ENCODE measurements at regions not wholly inside any gene's neighbourhood (a gene's known extent, or its start where the extent isn't known, plus 50 kb on each side); places are given as distances from the start of the nearest gene placed in this dataset.

- intact Hi-C loops (cut with micrococcal nuclease; ENCODE audit: unreplicated experiment), result no loop called here
- H3K4me3 Mint-ChIP-seq (ENCODE audit: low read depth, unreplicated experiment), result no peak overlapping the region
- no peaks in the 10 kb centered on the region for H3K27me3 Mint-ChIP-seq (ENCODE audit: unreplicated experiment)
- no TSS peak for BruUV-seq (replicated peaks)
- H3K27ac Mint-ChIP-seq (ENCODE audit: unreplicated experiment), result no peak overlapping the region
- DNase-seq, result no peak
- no peaks in the 10 kb centered on the region for H3K4me1 Mint-ChIP-seq (ENCODE audit: low read depth, unreplicated experiment)
- no peak for TF ChIP-seq CTCF (IDR thresholded peaks at IDR 0.05; ENCODE audit: unreplicated experiment)
- no peaks in the 10 kb centered on the region for H3K36me3 Mint-ChIP-seq (ENCODE audit: insufficient read depth, unreplicated experiment)
- CTCF ChIA-PET, result no interaction called here
- H3K9me3 Mint-ChIP-seq (ENCODE audit: low read depth, unreplicated experiment), result peaks cover 23% of the 10 kb centered on the region
Measured at GRCh38 chr15:87707566-87708130, 548.9 kb downstream of the NTRK3 start.

GRCh38 chr15:87707071-87707470, 549.5 kb downstream of the NTRK3 start:
- CTCF ChIA-PET, result no interaction called here
- no peak for TF ChIP-seq CTCF (IDR thresholded peaks at IDR 0.05; ENCODE audit: unreplicated experiment)
- BruUV-seq (replicated peaks), result no TSS peak

GRCh38 chr15:87706001-87706400, 550.5 kb downstream of the NTRK3 start:
- TF ChIP-seq CTCF (IDR thresholded peaks at IDR 0.05; ENCODE audit: unreplicated experiment), result no peak
- Mint-ChIP-seq H3K27me3 (ENCODE audit: unreplicated experiment) (no peaks in the 10 kb centered on the region), H3K9me3 (ENCODE audit: low read depth, unreplicated experiment) (peaks cover 23% of the 10 kb centered on the region), H3K4me3 (ENCODE audit: low read depth, unreplicated experiment) (no peak overlapping the region), H3K4me1 (ENCODE audit: low read depth, unreplicated experiment) (no peaks in the 10 kb centered on the region), H3K27ac (ENCODE audit: unreplicated experiment) (no peak overlapping the region), H3K36me3 (ENCODE audit: insufficient read depth, unreplicated experiment) (no peaks in the 10 kb centered on the region)
- CTCF ChIA-PET, result no interaction called here
- BruUV-seq (replicated peaks), result no TSS peak
- intact Hi-C loops (cut with micrococcal nuclease; ENCODE audit: unreplicated experiment), result no loop called here
- no peak for DNase-seq

More at GRCh38 chr15:87707071-87707470, 549.5 kb downstream of the NTRK3 start:
- H3K4me3 Mint-ChIP-seq (ENCODE audit: low read depth, unreplicated experiment), result no peak overlapping the region
- DNase-seq, result no peak
- intact Hi-C loops (cut with micrococcal nuclease; ENCODE audit: unreplicated experiment), result no loop called here
- H3K4me1 Mint-ChIP-seq (ENCODE audit: low read depth, unreplicated experiment), result no peaks in the 10 kb centered on the region
- no peak overlapping the region for H3K27ac Mint-ChIP-seq (ENCODE audit: unreplicated experiment)
- H3K27me3 Mint-ChIP-seq (ENCODE audit: unreplicated experiment), result no peaks in the 10 kb centered on the region
- H3K9me3 Mint-ChIP-seq (ENCODE audit: low read depth, unreplicated experiment), result peaks cover 23% of the 10 kb centered on the region
- H3K36me3 Mint-ChIP-seq (ENCODE audit: insufficient read depth, unreplicated experiment), result no peaks in the 10 kb centered on the region

GRCh38 chr15:87704276-87704675, 552.3 kb downstream of the NTRK3 start:
- no peak for TF ChIP-seq CTCF (IDR thresholded peaks at IDR 0.05; ENCODE audit: unreplicated experiment)
- no peak overlapping the region for H3K27ac Mint-ChIP-seq (ENCODE audit: unreplicated experiment)
- CTCF ChIA-PET, result no interaction called here
- no peak overlapping the region for H3K4me3 Mint-ChIP-seq (ENCODE audit: low read depth, unreplicated experiment)
- H3K4me1 Mint-ChIP-seq (ENCODE audit: low read depth, unreplicated experiment), result no peaks in the 10 kb centered on the region
- no peaks in the 10 kb centered on the region for H3K36me3 Mint-ChIP-seq (ENCODE audit: insufficient read depth, unreplicated experiment)
- peaks cover 23% of the 10 kb centered on the region for H3K9me3 Mint-ChIP-seq (ENCODE audit: low read depth, unreplicated experiment)
- DNase-seq, result no peak
- intact Hi-C loops (cut with micrococcal nuclease; ENCODE audit: unreplicated experiment), result no loop called here
- no TSS peak for BruUV-seq (replicated peaks)
- H3K27me3 Mint-ChIP-seq (ENCODE audit: unreplicated experiment), result no peaks in the 10 kb centered on the region
